ENCODE measurements at regions not wholly inside any gene's neighbourhood (a gene's known extent, or its start where the extent isn't known, plus 50 kb on each side); places are given as distances from the start of the nearest gene placed in this dataset.

- H3K9me3 Mint-ChIP-seq = no peaks in the 10 kb centered on the region
- H3K27me3 Mint-ChIP-seq (ENCODE audit: insufficient read depth, low read depth, poor library complexity) = peaks cover 7% of the 10 kb centered on the region
- H3K79me2 ChIP-seq (replicated peaks; ENCODE audit: insufficient read depth) = no peaks in the 10 kb centered on the region
- no peak overlapping the region for H3K27ac ChIP-seq (ENCODE audit: low read depth)
- DNase-seq (ENCODE audit: low spot score) (no peak), ATAC-seq (no peak)
- no peaks in the 10 kb centered on the region for H4K20me1 ChIP-seq (replicated peaks; ENCODE audit: insufficient read depth)
- H3K27me3 ChIP-seq (ENCODE audit: insufficient read depth) = peaks cover 25% of the 10 kb centered on the region
- no peak for TF ChIP-seq CREB1 (CRISPR knock-in tag; IDR thresholded peaks at IDR 0.05; ENCODE audit: low read depth)
- no peak for TF ChIP-seq REST (IDR thresholded peaks at IDR 0.05; ENCODE audit: unreplicated experiment)
- no peak for TF ChIP-seq JUNB (IDR thresholded peaks at IDR 0.05; ENCODE audit: unreplicated experiment)
- no peak for TF ChIP-seq POLR2AphosphoS5 (IDR thresholded peaks at IDR 0.05; ENCODE audit: low read depth)
- no peak for TF ChIP-seq CTCF (conservative IDR thresholded peaks at IDR 0.05; ENCODE audit: low read depth in 2 of 2)
- TF ChIP-seq ZNF114 (CRISPR knock-in tag; IDR thresholded peaks at IDR 0.05) = no peak
- TF ChIP-seq EZH2 (IDR thresholded peaks at IDR 0.05; ENCODE audit: low read depth, unreplicated experiment) = no peak
- no peak for TF ChIP-seq ZNF331 (CRISPR knock-in tag; IDR thresholded peaks at IDR 0.05; ENCODE audit: low read depth)
- no peak for TF ChIP-seq ZNF462 (CRISPR knock-in tag; IDR thresholded peaks at IDR 0.05)
- no peak overlapping the region for H3K4me2 ChIP-seq
- peaks cover 15% of the 10 kb centered on the region for H3K4me1 ChIP-seq (ENCODE audit: insufficient read depth)
- peaks cover 15% of the 10 kb centered on the region for H3K4me1 Mint-ChIP-seq
- no peak overlapping the region for H2AFZ ChIP-seq
- H3K4me3 Mint-ChIP-seq = no peak overlapping the region
- H3K27ac Mint-ChIP-seq = no peak overlapping the region
- H3K9me2 ChIP-seq (ENCODE audit: insufficient read depth) = no peaks in the 10 kb centered on the region
- no peaks in the 10 kb centered on the region for H3K36me3 ChIP-seq (ENCODE audit: insufficient read depth)
- H3K36me3 Mint-ChIP-seq (ENCODE audit: low read depth) = no peaks in the 10 kb centered on the region
- no peak overlapping the region for H3K4me3 ChIP-seq
- 0 out of 2 replicates have a peak, but pooled peaks cover 5% of the 10 kb centered on the region for H3F3A ChIP-seq (replicated peaks; ENCODE audit: low read depth)
Measured at GRCh38 chr6:7048894-7049293, 58.9 kb upstream of the RREB1 start.
